SK-N-MC (cell line): ENCODE measurements at regions not wholly inside any gene's neighbourhood (a gene's known extent, or its start where the extent isn't known, plus 50 kb on each side); places are given as distances from the start of the nearest gene placed in this dataset.
"Not testable (repeated sequence)": the region's sequence is repeated elsewhere in the genome, so short reads cannot be mapped to it uniquely, and the experiment has no call there.

Experiments
- DNase-seq: peaks from one replicate; pipeline ENCODE4 v3.0.0-alpha.2; 2011; ENCODE audit warnings: low read depth, low spot score
- H3K27ac ChIP-seq: fragments of 200-600 bp; sonication (generic); 2 replicates; pipeline ENCODE4 v1.5.1; 2016; ENCODE audit warnings: mixed run types
- H3K36me3 ChIP-seq: fragments of 200-600 bp; sonication (generic); 2 replicates; pipeline ENCODE4 v1.6.1; 2017; ENCODE audit warnings: antibody characterized with exemption, low read length, mixed read lengths; ENCODE audit not compliant: insufficient read depth
- H3K4me3 ChIP-seq: fragments of 200-600 bp; sonication (generic); 2 replicates; pipeline ENCODE4 v1.5.1; 2016
- H3K9ac ChIP-seq: fragments of 200-600 bp; sonication (generic); 2 replicates; pipeline ENCODE4 v1.8.0; 2017; ENCODE audit warnings: mixed run types, mixed read lengths; ENCODE audit not compliant: insufficient read length
- H3K9me3 ChIP-seq: fragments of 200-600 bp; sonication (generic); 2 replicates; pipeline ENCODE4 v1.6.1; 2017; ENCODE audit warnings: low read depth, mild to moderate bottlenecking, antibody characterized with exemption, low read length, moderate library complexity, mixed read lengths
- EZH2 ChIP-seq: fragments of 200-600 bp; sonication (generic); IDR thresholded peaks from one replicate; pipeline ENCODE4 v1.6.1; 2017; ENCODE audit warnings: antibody characterized with exemption
- FOXP2 ChIP-seq: optimal IDR thresholded peaks from 2 replicates; pipeline ENCODE3; 2011; ENCODE audit warnings: mild to moderate bottlenecking, moderate library complexity; ENCODE audit not compliant: insufficient read depth; ENCODE audit errors: extremely low read length, control extremely low read depth
- POLR2AphosphoS5 ChIP-seq: IDR thresholded peaks from 2 replicates; pipeline ENCODE4 v1.6.1; 2012; ENCODE audit warnings: mild to moderate bottlenecking, low read depth, low read length, borderline replicate concordance

- Histone ChIP-seq H3K27ac (no peak overlapping the region), H3K4me3 (no peak overlapping the region), H3K9ac (no peak overlapping the region), H3K9me3 (no peaks in the 10 kb centered on the region), H3K36me3 (no peaks in the 10 kb centered on the region)
- TF ChIP-seq EZH2 (no peak), POLR2AphosphoS5 (no peak), FOXP2 (no peak)
- no peak for DNase-seq
Observed at GRCh38 chr6:134817448-134817847, 132.5 kb downstream of the ALDH8A1 start.

DNA sequence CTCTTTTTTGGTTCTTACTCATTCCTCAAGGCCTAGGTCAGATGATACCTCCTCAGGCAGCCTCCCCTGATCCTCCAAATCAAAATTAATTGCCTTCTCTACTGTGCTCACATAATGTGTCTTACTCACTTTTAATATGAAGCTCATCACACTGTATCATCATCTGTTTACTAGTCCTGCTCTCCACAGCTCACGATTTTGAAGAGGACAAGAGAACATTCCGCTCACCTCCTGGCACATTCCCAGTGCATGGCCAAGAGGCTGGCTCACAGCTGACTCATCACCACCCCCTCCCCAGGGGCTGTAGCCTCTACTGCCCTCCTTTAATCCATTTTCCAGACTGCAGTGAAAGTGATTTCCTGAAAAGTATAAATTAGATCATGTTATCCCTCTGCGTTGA, 133.1 kb downstream of the ALDH8A1 start:
- Histone ChIP-seq H3K4me3 (no peak overlapping the region), H3K36me3 (no peaks in the 10 kb centered on the region), H3K9ac (no peak overlapping the region), H3K27ac (no peak overlapping the region), H3K9me3 (no peaks in the 10 kb centered on the region)
- no peak for TF ChIP-seq EZH2
- DNase-seq, result no peak

GRCh38 chr6:134816300-134816699, 133.6 kb downstream of the ALDH8A1 start:
- H3K27ac ChIP-seq, result no peak overlapping the region
- H3K9me3 ChIP-seq, result no peaks in the 10 kb centered on the region
- no peak for DNase-seq
- H3K36me3 ChIP-seq, result no peaks in the 10 kb centered on the region
- no peak overlapping the region for H3K9ac ChIP-seq
- TF ChIP-seq EZH2, result no peak
- TF ChIP-seq FOXP2, result no peak
- TF ChIP-seq POLR2AphosphoS5, result no peak
- no peak overlapping the region for H3K4me3 ChIP-seq

- Histone ChIP-seq H3K4me3 (no peak overlapping the region), H3K9ac (no peak overlapping the region), H3K9me3 (no peaks in the 10 kb centered on the region), H3K27ac (no peak overlapping the region), H3K36me3 (no peaks in the 10 kb centered on the region)
- TF ChIP-seq EZH2 (no peak), POLR2AphosphoS5 (no peak), FOXP2 (no peak)
- no peak for DNase-seq
Observed at GRCh38 chr6:134814076-134814695, 135.7 kb downstream of the ALDH8A1 start.

DNA sequence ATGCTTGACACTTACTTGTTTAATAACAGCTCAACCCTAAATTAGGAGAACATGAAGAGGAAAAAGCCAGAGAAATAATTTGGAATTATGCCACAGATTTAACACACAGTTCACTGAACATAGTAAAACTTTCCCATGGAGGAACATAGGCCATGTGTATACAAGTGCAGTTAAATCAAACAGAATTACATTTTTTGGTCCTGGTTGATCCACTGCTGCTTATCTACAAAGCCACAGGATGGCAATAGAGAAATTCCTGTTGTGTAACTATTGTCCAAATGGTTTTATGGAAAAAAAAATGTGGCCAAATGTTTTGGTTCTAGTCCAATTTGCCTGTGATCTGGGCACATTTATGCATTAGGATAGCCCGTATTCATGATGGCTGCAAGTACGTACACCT, 136.8 kb downstream of the ALDH8A1 start:
- Histone ChIP-seq H3K4me3 (no peak overlapping the region), H3K27ac (no peak overlapping the region), H3K9ac (no peak overlapping the region), H3K9me3 (no peaks in the 10 kb centered on the region), H3K36me3 (no peaks in the 10 kb centered on the region)
- TF ChIP-seq EZH2 (no peak), POLR2AphosphoS5 (no peak), FOXP2 (no peak)
- DNase-seq, result no peak

GRCh38 chr6:134810402-134810801, 139.5 kb downstream of the ALDH8A1 start:
- TF ChIP-seq EZH2, result no peak
- TF ChIP-seq POLR2AphosphoS5, result no peak
- TF ChIP-seq FOXP2, result no peak
- Histone ChIP-seq H3K4me3 (no peak overlapping the region), H3K9me3 (no peaks in the 10 kb centered on the region), H3K9ac (no peak overlapping the region), H3K27ac (no peak overlapping the region), H3K36me3 (no peaks in the 10 kb centered on the region)
- no peak for DNase-seq

GRCh38 chr6:134809130-134809529, 140.8 kb downstream of the ALDH8A1 start:
- Histone ChIP-seq H3K36me3 (no peaks in the 10 kb centered on the region), H3K4me3 (no peak overlapping the region), H3K27ac (no peak overlapping the region), H3K9me3 (no peaks in the 10 kb centered on the region), H3K9ac (no peak overlapping the region)
- DNase-seq, result no peak
- no peak for TF ChIP-seq FOXP2
- no peak for TF ChIP-seq EZH2
- no peak for TF ChIP-seq POLR2AphosphoS5

DNA sequence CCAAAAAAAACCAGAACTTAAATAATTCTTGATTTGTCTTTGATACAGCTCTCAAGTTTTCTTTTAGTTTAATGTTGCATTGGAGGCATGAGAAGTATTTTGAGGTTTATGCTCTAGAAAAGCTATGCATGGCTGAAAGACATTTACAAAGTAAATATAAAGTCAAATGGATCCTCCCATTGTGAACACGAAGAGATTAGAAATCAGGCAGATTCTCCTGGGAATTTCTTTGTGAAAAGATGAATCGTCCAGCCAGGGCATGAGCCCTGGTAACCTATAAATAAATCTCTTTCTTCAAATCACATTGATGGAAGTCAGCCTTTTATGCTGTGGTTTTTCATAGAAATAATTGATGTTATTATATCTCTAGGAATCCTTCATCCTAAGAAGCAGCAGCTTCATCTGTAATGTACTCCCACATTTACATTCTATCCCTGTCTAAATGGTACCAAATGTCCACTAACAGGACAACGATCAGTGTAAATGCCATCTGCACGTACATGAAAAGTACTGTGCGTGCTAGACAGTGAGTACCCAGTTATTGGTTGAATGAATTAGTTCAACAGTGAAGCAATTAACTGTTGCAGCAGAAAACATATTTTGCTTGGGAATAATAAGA, 143.6 kb downstream of the ALDH8A1 start:
- H3K36me3 ChIP-seq, result no peaks in the 10 kb centered on the region

GRCh38 chr6:134805168-134805567, 144.7 kb downstream of the ALDH8A1 start:
- H3K4me3 ChIP-seq, result no peak overlapping the region
- DNase-seq, result no peak
- H3K36me3 ChIP-seq, result no peaks in the 10 kb centered on the region
- TF ChIP-seq POLR2AphosphoS5 (no peak), EZH2 (no peak), FOXP2 (no peak)
- H3K9me3 ChIP-seq, result no peaks in the 10 kb centered on the region
- H3K9ac ChIP-seq, result no peak overlapping the region
- H3K27ac ChIP-seq, result no peak overlapping the region

More for the DNA sequence above, 143.6 kb downstream of the ALDH8A1 start:
- Histone ChIP-seq H3K4me3 (no peak overlapping the region), H3K9ac (no peak overlapping the region), H3K9me3 (no peaks in the 10 kb centered on the region), H3K27ac (no peak overlapping the region)
- no peak for DNase-seq
- TF ChIP-seq EZH2 (no peak), POLR2AphosphoS5 (no peak), FOXP2 (no peak)

DNA sequence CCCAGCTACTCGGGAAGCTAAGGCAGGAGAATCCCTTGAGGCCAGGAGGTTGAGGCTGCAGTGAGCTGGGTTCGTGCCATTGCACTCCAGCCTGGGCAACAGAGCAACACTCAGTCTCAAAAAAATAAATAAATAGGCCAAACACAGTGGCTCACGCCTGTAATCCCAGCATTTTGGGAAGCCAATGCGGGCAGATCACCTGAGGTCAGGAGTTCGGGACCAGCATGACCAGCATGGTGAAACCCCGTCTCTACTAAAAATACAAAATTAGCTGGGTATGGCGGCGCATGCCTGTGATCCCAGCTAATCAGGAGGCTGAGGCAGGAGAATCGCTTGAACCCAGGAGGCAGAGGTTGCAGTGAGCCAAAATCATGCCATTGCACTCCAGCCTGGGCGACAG, 145.6 kb downstream of the ALDH8A1 start:
- not testable (repeated sequence) for H3K9me3 ChIP-seq, H3K4me3 ChIP-seq, H3K9ac ChIP-seq, H3K27ac ChIP-seq, H3K36me3 ChIP-seq, DNase-seq
